LNCaP clone FGC (cell line): ENCODE measurements at regions not wholly inside any gene's neighbourhood (a gene's known extent, or its start where the extent isn't known, plus 50 kb on each side); places are given as distances from the start of the nearest gene placed in this dataset.

Source experiments
- DNase-seq: peaks from one replicate; pipeline ENCODE4 v3.0.0-alpha.2; 2011; ENCODE audit warnings: low read depth
- H3K4me3 ChIP-seq: 2 replicates; pipeline ENCODE4 v1.5.1; 2011; ENCODE audit warnings: mild to moderate bottlenecking, low read depth, low read length, control low read depth
- TF ChIP-seq, protein P1 (sequence below): IDR thresholded peaks from 2 replicates; pipeline ENCODE4 v1.5.1; 2012; ENCODE audit warnings: mild to moderate bottlenecking; ENCODE audit not compliant: control insufficient read depth, insufficient read depth; ENCODE audit errors: extremely low read depth

DNA sequence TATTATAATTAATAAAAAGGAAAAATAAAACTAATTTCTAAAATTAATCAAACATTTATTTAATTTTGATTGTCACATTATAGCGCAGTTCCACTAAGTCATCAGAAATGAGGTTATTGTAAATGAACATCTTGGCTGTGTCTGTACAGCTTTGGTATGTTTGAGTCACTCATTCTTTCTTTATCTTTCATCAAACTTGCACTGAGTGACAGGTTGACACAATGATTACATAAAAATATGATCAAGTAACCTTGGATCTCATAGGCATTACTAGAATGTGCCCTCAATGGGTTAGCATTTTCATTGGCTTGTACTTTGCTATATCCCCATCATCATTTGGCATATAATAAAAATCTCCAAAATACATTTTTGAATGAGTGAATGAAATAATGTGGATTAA is 1353.2 kb upstream of the ADGRL2 start:
- TF ChIP-seq, protein P1, sequence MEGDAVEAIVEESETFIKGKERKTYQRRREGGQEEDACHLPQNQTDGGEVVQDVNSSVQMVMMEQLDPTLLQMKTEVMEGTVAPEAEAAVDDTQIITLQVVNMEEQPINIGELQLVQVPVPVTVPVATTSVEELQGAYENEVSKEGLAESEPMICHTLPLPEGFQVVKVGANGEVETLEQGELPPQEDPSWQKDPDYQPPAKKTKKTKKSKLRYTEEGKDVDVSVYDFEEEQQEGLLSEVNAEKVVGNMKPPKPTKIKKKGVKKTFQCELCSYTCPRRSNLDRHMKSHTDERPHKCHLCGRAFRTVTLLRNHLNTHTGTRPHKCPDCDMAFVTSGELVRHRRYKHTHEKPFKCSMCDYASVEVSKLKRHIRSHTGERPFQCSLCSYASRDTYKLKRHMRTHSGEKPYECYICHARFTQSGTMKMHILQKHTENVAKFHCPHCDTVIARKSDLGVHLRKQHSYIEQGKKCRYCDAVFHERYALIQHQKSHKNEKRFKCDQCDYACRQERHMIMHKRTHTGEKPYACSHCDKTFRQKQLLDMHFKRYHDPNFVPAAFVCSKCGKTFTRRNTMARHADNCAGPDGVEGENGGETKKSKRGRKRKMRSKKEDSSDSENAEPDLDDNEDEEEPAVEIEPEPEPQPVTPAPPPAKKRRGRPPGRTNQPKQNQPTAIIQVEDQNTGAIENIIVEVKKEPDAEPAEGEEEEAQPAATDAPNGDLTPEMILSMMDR = no peak
- H3K4me3 ChIP-seq = no peak overlapping the region
- DNase-seq = no peak

DNA sequence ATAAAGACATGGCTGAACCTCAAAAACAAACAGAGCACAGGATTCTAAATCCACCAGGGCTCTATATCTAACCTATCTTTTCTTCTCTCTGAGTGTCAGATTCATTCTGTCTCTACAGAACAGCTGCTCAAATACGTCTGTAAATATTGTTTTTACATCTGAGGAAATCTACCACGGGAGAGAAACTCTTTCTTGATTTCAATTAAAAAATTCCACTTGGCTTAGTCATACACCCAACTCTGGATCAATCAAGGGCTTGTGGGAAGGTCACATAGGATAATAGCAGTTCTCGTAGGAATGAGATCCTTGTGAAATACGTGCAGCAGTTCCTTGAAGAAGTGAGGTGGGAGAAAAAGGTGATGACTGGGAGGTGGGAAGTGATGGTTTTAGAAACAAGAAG is 1355.7 kb upstream of the ADGRL2 start:
- DNase-seq = no peak
- TF ChIP-seq, protein P1 = no peak
- H3K4me3 ChIP-seq = no peak overlapping the region

DNA sequence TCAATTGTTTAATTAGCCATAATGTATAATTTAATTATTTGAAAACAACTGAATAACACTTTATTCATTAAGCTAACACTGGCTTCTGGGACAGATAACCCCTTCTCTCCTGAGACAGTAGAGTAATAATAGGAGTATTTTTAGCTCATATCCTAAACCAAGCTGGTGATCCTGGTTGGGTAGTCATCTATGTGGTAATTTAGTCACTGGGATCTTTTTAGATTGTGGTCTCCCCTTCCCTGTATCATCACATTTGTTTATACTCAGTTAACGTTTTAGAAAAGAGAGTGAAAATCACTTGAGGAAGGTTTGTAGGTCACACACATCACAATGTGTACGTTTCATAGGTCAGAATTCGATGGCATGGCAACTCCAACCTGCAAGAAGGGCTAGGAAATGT is 1356.6 kb upstream of the ADGRL2 start:
- DNase-seq = no peak
- no peak overlapping the region for H3K4me3 ChIP-seq
- TF ChIP-seq, protein P1 = no peak

GRCh38 chr1:80441664-80442063 is 1359.1 kb upstream of the ADGRL2 start:
- DNase-seq = no peak

DNA sequence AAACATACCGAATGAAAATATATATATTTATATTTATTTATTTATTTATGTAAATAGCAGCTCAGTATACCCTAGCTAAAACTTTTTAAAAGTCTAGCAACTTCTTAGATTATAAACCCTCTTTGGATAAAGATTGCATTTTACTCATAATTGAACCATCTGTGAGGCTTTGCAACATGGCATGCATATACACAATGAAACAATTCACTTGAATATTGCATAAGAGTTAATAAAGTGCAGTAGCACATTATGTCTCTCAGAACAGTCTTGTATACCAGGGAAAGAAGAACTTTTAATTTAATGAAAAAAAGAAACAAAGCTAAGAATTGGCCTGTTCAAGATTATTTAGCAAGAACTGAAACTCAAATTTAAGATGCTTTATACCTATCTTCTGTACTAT is 1363.9 kb upstream of the ADGRL2 start:
- H3K4me3 ChIP-seq = no peak overlapping the region
- TF ChIP-seq, protein P1 = no peak
- DNase-seq = no peak

More at GRCh38 chr1:80441664-80442063, 1359.1 kb upstream of the ADGRL2 start:
- TF ChIP-seq, protein P1 = peak; percentile 17; the same call in 1 of the 2 replicates
- no peak overlapping the region for H3K4me3 ChIP-seq

- H3K4me3 ChIP-seq = no peak overlapping the region
- TF ChIP-seq, protein P1 = no peak
- DNase-seq = no peak
Measured at GRCh38 chr1:80427881-80428280, 1372.9 kb upstream of the ADGRL2 start.

DNA sequence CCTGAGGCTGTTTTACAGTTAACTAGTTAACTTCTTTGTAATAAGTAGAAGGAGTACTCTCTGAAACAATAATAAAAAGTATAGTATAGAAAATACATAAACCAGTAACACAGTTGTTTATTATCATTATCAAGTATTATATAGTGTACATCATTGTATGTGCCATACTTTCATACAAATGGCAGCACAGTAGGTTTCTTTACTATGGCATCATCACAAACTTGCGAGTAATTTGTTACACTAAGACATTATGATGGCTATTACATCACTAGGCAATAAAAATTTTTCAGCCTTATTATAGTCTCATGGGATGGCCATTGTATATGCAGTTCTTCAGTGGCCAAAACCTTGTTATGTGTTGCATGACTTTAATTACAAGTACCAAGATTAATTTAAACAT is 1376.5 kb upstream of the ADGRL2 start:
- TF ChIP-seq, protein P1 = no peak
- DNase-seq = no peak
- H3K4me3 ChIP-seq = no peak overlapping the region
